H1 (cell line): ENCODE measurements at regions not wholly inside any gene's neighbourhood (a gene's known extent, or its start where the extent isn't known, plus 50 kb on each side); places are given as distances from the start of the nearest gene placed in this dataset.

Source experiments
- CTCF ChIA-PET: fragments of 300-600 bp; sonication (Branson Sonifier 250); formaldehyde crosslinking; loops from one replicate; lab custom pipeline; 2021; ENCODE audit not compliant: partially characterized antibody; lab: Charles Lee
- POLR2A ChIA-PET: fragments of 300-600 bp; sonication (Branson Sonifier 250); formaldehyde crosslinking; loops from one replicate; lab custom pipeline; 2021; ENCODE audit warnings: inconsistent platforms; ENCODE audit not compliant: partially characterized antibody; lab: Charles Lee
- DNase-seq, 2 experiments: peaks; one replicate each; pipeline versions ENCODE4 v3.0.0 to v3.0.0-alpha.2; 2010 to 2022; ENCODE audit warnings: low spot score in 2 of 2, low read depth in 1 of 2, mixed read lengths in 1 of 2
- FAIRE-seq: peaks from 2 replicates; lab custom pipeline; 2011; peaks lifted over from hg19 to GRCh38; lab: Jason Lieb, UNC
- H2AFZ ChIP-seq: 2 replicates; pipeline ENCODE4 v1.8.1; 2012; ENCODE audit warnings: low read length, inconsistent platforms
- H2AK5ac ChIP-seq: 2 replicates; pipeline ENCODE4 v1.6.1; 2013; ENCODE audit warnings: low read depth, low read length
- H2BK120ac ChIP-seq: replicated peaks from 2 replicates; pipeline ENCODE3; 2013; ENCODE audit warnings: low read depth, low read length, inconsistent platforms
- H2BK12ac ChIP-seq: 2 replicates; pipeline ENCODE4 v1.6.1; 2013; ENCODE audit warnings: low read depth, low read length
- H2BK15ac ChIP-seq: 2 replicates; pipeline ENCODE4 v1.6.1; 2013; ENCODE audit warnings: low read length
- H2BK20ac ChIP-seq: 2 replicates; pipeline ENCODE4 v1.6.1; 2013; ENCODE audit warnings: low read length
- H2BK5ac ChIP-seq: 2 replicates; pipeline ENCODE4 v1.6.1; 2013; ENCODE audit warnings: low read depth, low read length
- H3K14ac ChIP-seq: 2 replicates; pipeline ENCODE4 v1.6.1; 2013; ENCODE audit warnings: inconsistent platforms; ENCODE audit not compliant: insufficient read length
- H3K18ac ChIP-seq: 2 replicates; pipeline ENCODE4 v1.6.1; 2013; ENCODE audit warnings: low read length; ENCODE audit errors: extremely low read depth
- H3K23ac ChIP-seq: 2 replicates; pipeline ENCODE4 v1.6.1; 2013; ENCODE audit warnings: inconsistent platforms; ENCODE audit not compliant: insufficient read length
- H3K23me2 ChIP-seq: 2 replicates; pipeline ENCODE4 v1.6.1; 2013; ENCODE audit warnings: low read depth, low read length
- H3K27ac ChIP-seq: 2 replicates; pipeline ENCODE4 v1.6.1; 2011; ENCODE audit warnings: low read depth, low read length, inconsistent platforms
- H3K27me3 ChIP-seq, 4 experiments: replicated peaks in 1 of 4; 1 replicate in 1 of 4; 2 replicates in 3 of 4; pipeline versions ENCODE4 v1.6.1 to v1.8.1; 2011 to 2013; ENCODE audit warnings: low read length in 3 of 4, mild to moderate bottlenecking in 3 of 4, inconsistent platforms in 2 of 4, mixed read lengths in 2 of 4, moderate library complexity in 1 of 4; ENCODE audit not compliant: control insufficient read depth in 3 of 4, insufficient read depth in 3 of 4; ENCODE audit errors: extremely low read depth in 1 of 4
- H3K36me3 ChIP-seq, 4 experiments: 2 replicates each; pipeline versions ENCODE4 v1.6.1 to v1.8.1; 2011 to 2013; ENCODE audit warnings: mild to moderate bottlenecking in 4 of 4, low read length in 3 of 4, moderate library complexity in 2 of 4, control low read depth in 1 of 4, inconsistent platforms in 1 of 4; ENCODE audit not compliant: insufficient read depth in 4 of 4, control insufficient read depth in 2 of 4
- H3K4ac ChIP-seq: replicated peaks from 2 replicates; pipeline ENCODE3; 2013; ENCODE audit warnings: low read length, low read depth, mixed read lengths, inconsistent platforms; ENCODE audit not compliant: insufficient read length
- H3K4me1 ChIP-seq, 4 experiments: replicated peaks in 1 of 4; 1 replicate in 1 of 4; 2 replicates in 3 of 4; pipeline versions ENCODE4 v1.6.1 to v1.8.1; 2011 to 2013; ENCODE audit warnings: low read length in 3 of 4, inconsistent platforms in 2 of 4, mixed read lengths in 1 of 4; ENCODE audit not compliant: insufficient read depth in 4 of 4, control insufficient read depth in 3 of 4
- H3K4me2 ChIP-seq, 2 experiments: 2 replicates each; pipeline versions ENCODE4 v1.6.1 to v1.8.1; 2011 to 2013; ENCODE audit warnings: low read depth in 2 of 2, low read length in 2 of 2, control low read depth in 1 of 2, inconsistent platforms in 1 of 2, mild to moderate bottlenecking in 1 of 2; ENCODE audit not compliant: insufficient read depth in 1 of 2
- H3K4me3 ChIP-seq, 4 experiments: fragments of 200-600, 300-600 bp in 1 of 4; sonication (generic), shearing (Covaris generic), sonication (Bioruptor Twin) in 1 of 4; 2 replicates each; pipeline versions ENCODE4 v1.5.1 to v1.8.1; 2011 to 2016; ENCODE audit warnings: low read length in 4 of 4, low read depth in 3 of 4, control low read depth in 2 of 4, inconsistent platforms in 2 of 4, mild to moderate bottlenecking in 2 of 4, mixed read lengths in 1 of 4, moderate library complexity in 1 of 4; ENCODE audit not compliant: insufficient read depth in 2 of 4; ENCODE audit errors: extremely low read depth in 1 of 4
- H3K56ac ChIP-seq: replicated peaks from 2 replicates; pipeline ENCODE3; 2013; ENCODE audit warnings: low read depth, mild to moderate bottlenecking, mixed read lengths, low read length, inconsistent platforms; ENCODE audit not compliant: insufficient read length
- H3K79me1 ChIP-seq: 2 replicates; pipeline ENCODE4 v1.6.1; 2013; ENCODE audit warnings: low read depth, low read length, control low read depth
- H3K79me2 ChIP-seq, 2 experiments: 2 replicates each; pipeline versions ENCODE4 v1.6.1 to v1.8.1; 2012 to 2013; ENCODE audit warnings: low read length in 2 of 2, mild to moderate bottlenecking in 2 of 2, inconsistent platforms in 1 of 2; ENCODE audit not compliant: insufficient read depth in 2 of 2, control insufficient read depth in 1 of 2
- H3K9ac ChIP-seq, 4 experiments: replicated peaks in 1 of 4; 1 replicate in 1 of 4; 2 replicates in 3 of 4; pipeline versions ENCODE4 v1.6.1 to v1.8.1; 2011 to 2013; ENCODE audit warnings: low read depth in 3 of 4, low read length in 3 of 4, control low read depth in 2 of 4, mild to moderate bottlenecking in 2 of 4, moderate library complexity in 2 of 4, inconsistent platforms in 1 of 4; ENCODE audit errors: extremely low read depth in 1 of 4
- H3K9me3 ChIP-seq, 2 experiments: 2 replicates each; pipeline versions ENCODE4 v1.6.1 to v1.8.1; 2012 to 2013; ENCODE audit warnings: mild to moderate bottlenecking in 2 of 2, moderate library complexity in 2 of 2, control low read depth in 1 of 2, inconsistent platforms in 1 of 2, low read depth in 1 of 2, low read length in 1 of 2, mixed read lengths in 1 of 2; ENCODE audit not compliant: insufficient read depth in 2 of 2
- H4K20me1 ChIP-seq, 2 experiments: replicated peaks in 1 of 2; 2 replicates each; pipeline versions ENCODE3 to v1.8.1; 2011 to 2013; ENCODE audit warnings: inconsistent platforms in 2 of 2, low read length in 2 of 2, mild to moderate bottlenecking in 1 of 2; ENCODE audit not compliant: insufficient read depth in 2 of 2, control insufficient read depth in 1 of 2
- H4K5ac ChIP-seq: 2 replicates; pipeline ENCODE4 v1.6.1; 2013; ENCODE audit warnings: low read length, low read depth, mixed read lengths, inconsistent platforms; ENCODE audit not compliant: insufficient read length
- H4K8ac ChIP-seq: 2 replicates; pipeline ENCODE4 v1.8.0; 2013; ENCODE audit warnings: mild to moderate bottlenecking, moderate library complexity, low read length, inconsistent platforms; ENCODE audit not compliant: insufficient read depth; ENCODE audit errors: extremely low read depth
- H4K91ac ChIP-seq: replicated peaks from 2 replicates; pipeline ENCODE3; 2013; ENCODE audit warnings: low read length, mixed read lengths, inconsistent platforms; ENCODE audit not compliant: insufficient read length
- ASH2L ChIP-seq: fragments of 200-600, 300-600 bp; sonication (generic); IDR thresholded peaks from one replicate; pipeline ENCODE4 v1.7.1; 2017; ENCODE audit warnings: low read length
- CTCF ChIP-seq, 3 experiments: IDR thresholded peaks; 1 replicate in 2 of 3; 2 replicates in 1 of 3; pipeline versions ENCODE4 v1.5.1 to v1.6.1; 2011; ENCODE audit warnings: low read length in 3 of 3, mild to moderate bottlenecking in 3 of 3, inconsistent platforms in 2 of 3, low read depth in 1 of 3, moderate library complexity in 1 of 3; ENCODE audit not compliant: insufficient read depth in 1 of 3; ENCODE audit errors: control extremely low read depth in 1 of 3
- KDM4A ChIP-seq: IDR thresholded peaks from one replicate; pipeline ENCODE4 v1.7.1; 2012; ENCODE audit warnings: low read depth, mild to moderate bottlenecking, moderate library complexity, low read length, inconsistent platforms; ENCODE audit not compliant: severe bottlenecking
- NANOG ChIP-seq: IDR thresholded peaks from 2 replicates; pipeline ENCODE4 v1.6.1; 2011; ENCODE audit warnings: low read length, low read depth, mild to moderate bottlenecking, inconsistent platforms; ENCODE audit not compliant: insufficient read depth, poor library complexity, severe bottlenecking
- RAD21 ChIP-seq, 2 experiments: IDR thresholded peaks in 1 of 2; conservative IDR thresholded peaks in 1 of 2; 2 replicates each; pipeline ENCODE4 v1.6.1; 2011; ENCODE audit warnings: low read depth in 2 of 2, low read length in 2 of 2, improper control_type of control experiment in 1 of 2, inconsistent platforms in 1 of 2, mild to moderate bottlenecking in 1 of 2, moderate library complexity in 1 of 2
- RNF2 ChIP-seq: fragments of 200-900, 300-1000 bp; sonication (generic); IDR thresholded peaks from 2 replicates; pipeline ENCODE4 v1.7.1; 2016; ENCODE audit warnings: borderline replicate concordance, low read depth, mild to moderate bottlenecking, antibody characterized with exemption, low read length; ENCODE audit not compliant: poor library complexity, severe bottlenecking; ENCODE audit errors: missing control alignments
- SIRT6 ChIP-seq: IDR thresholded peaks from one replicate; pipeline ENCODE4 v1.7.1; 2012; ENCODE audit warnings: low read length, inconsistent platforms
- SIX5 ChIP-seq: IDR thresholded peaks from 2 replicates; pipeline ENCODE4 v1.6.1; 2011; ENCODE audit warnings: mild to moderate bottlenecking, low read depth, low read length
- SP4 ChIP-seq: IDR thresholded peaks from 2 replicates; pipeline ENCODE4 v1.6.1; 2012; ENCODE audit warnings: low read length, inconsistent platforms
- SUZ12 ChIP-seq: fragments of 200-600 bp; sonication (generic); IDR thresholded peaks from 2 replicates; pipeline ENCODE4 v1.6.1; 2012; ENCODE audit warnings: mild to moderate bottlenecking, inconsistent platforms, low read length, moderate library complexity, mixed read lengths
- TAF1 ChIP-seq: IDR thresholded peaks from 2 replicates; pipeline ENCODE4 v1.6.1; 2011; ENCODE audit warnings: mild to moderate bottlenecking, low read depth, low read length
- WGBS, 2 experiments: shearing (Covaris generic) in 1 of 2; methylation state at CpG; one replicate each; pipeline versions ENCODE4 v1.1.6 to v1.1.7; 2013 to 2015; ENCODE audit warnings: low lambda C conversion rate in 2 of 2, mixed read lengths in 2 of 2, inconsistent platforms in 1 of 2, low coverage in 1 of 2, missing lambda C conversion rate in 1 of 2; ENCODE audit not compliant: insufficient replicate concordance in 2 of 2, insufficient coverage in 1 of 2, insufficient read length in 1 of 2; ENCODE audit errors: extremely low coverage in 1 of 2, missing lambda C conversion rate in 1 of 2; 5-methylcytosine and 5-hydroxymethylcytosine counted together

- CTCF ChIA-PET = no interaction called here
- Histone ChIP-seq H3K79me2 (no peaks in the 10 kb centered on the region), H4K91ac (no peak overlapping the region), H3K4me1 (peaks cover 0 to 6% (median 4%) of the 10 kb centered on the region in 4 experiments; a peak in 5 of 7 replicates), H4K5ac (no peak overlapping the region), H3K18ac (no peak overlapping the region), H3K23me2 (no peaks in the 10 kb centered on the region), H2BK120ac (no peak overlapping the region), H3K23ac (no peak overlapping the region), H4K8ac (no peak overlapping the region), H2BK5ac (no peak overlapping the region), H3K9me3 (peaks cover 3 to 4% of the 10 kb centered on the region in 2 experiments; a peak in 2 of 4 replicates), H3K4me2 (no peak overlapping the region), H3K14ac (no peak overlapping the region), H3K36me3 (no peaks in the 10 kb centered on the region), H3K56ac (no peak overlapping the region), H2AFZ (no peak overlapping the region), H3K4me3 (no peak overlapping the region), H4K20me1 (no peaks in the 10 kb centered on the region), H3K4ac (no peak overlapping the region), H2BK12ac (no peak overlapping the region), H2AK5ac (no peak overlapping the region), H3K27ac (no peak overlapping the region), H3K79me1 (no peaks in the 10 kb centered on the region), H2BK20ac (no peak overlapping the region), H3K9ac (no peak overlapping the region), H3K27me3 (no peaks in the 10 kb centered on the region; a peak in 1 of 7 replicates), H2BK15ac (no peak overlapping the region)
- DNase-seq (no peak), FAIRE-seq (no peak)
- TF ChIP-seq TAF1 (no peak), RNF2 (no peak), SUZ12 (no peak), KDM4A (no peak), CTCF (IDR thresholded peaks at IDR 0.05; ENCODE audit: control extremely low read depth in 1 of 3, insufficient read depth in 1 of 3, low read depth in 1 of 3, low read length in 3 of 3) (no peak), SP4 (no peak), SIX5 (no peak), ASH2L (no peak), RAD21 (IDR thresholded peaks at IDR 0.05 in 1 of 2, conservative IDR thresholded peaks at IDR 0.05 in 1 of 2; ENCODE audit: low read depth in 2 of 2, low read length in 2 of 2) (no peak), NANOG (no peak), SIRT6 (no peak)
- POLR2A ChIA-PET = no interaction called here
- 96% methylated on average over 4 of the region's 4 CpGs; no CpG with 5 or more reads in 1 of the 2 experiments for WGBS, 2 experiments
Measured at GRCh38 chr3:184502123-184502667, 59.4 kb upstream of the EPHB3 start.
